ENCODE measurements at regions not wholly inside any gene's neighbourhood (a gene's known extent, or its start where the extent isn't known, plus 50 kb on each side); places are given as distances from the start of the nearest gene placed in this dataset.
"Not testable (repeated sequence)": the region's sequence is repeated elsewhere in the genome, so short reads cannot be mapped to it uniquely, and the experiment has no call there.

DNA sequence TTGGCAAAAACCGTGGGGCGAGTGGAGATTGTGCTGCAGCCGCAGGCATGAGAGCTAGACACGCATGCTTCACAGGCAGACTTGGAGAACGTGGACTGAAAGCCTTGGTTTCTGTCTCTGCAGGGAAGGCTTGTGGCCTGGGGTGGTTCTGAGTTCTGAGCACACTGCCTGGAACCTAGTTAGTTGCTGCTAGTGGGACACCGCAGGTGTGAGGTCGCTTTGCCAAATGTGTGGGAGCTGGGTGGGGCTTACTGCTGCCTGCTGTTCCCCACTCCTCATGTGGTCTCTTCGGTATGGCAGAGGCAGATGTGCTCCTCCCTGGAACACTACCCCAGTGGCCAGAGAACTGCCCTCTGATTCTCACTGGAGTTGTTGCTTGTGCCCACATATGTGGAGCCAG lies 484.0 kb downstream of the MMUT start:
- Histone ChIP-seq H3K27me3 (ENCODE audit: insufficient read depth, low read length) (no peaks in the 10 kb centered on the region), H3K4me3 (ENCODE audit: low read depth, low read length) (no peak overlapping the region), H3K27ac (ENCODE audit: low read depth, low read length) (no peak overlapping the region), H3K4me1 (ENCODE audit: control insufficient read depth, insufficient read depth, low read length, unreplicated experiment) (no peaks in the 10 kb centered on the region), H3K36me3 (ENCODE audit: insufficient read depth, low read length) (no peaks in the 10 kb centered on the region), H2AFZ (ENCODE audit: low read length, unreplicated experiment) (no peak overlapping the region), H3K79me2 (ENCODE audit: control insufficient read depth, insufficient read depth, low read length, unreplicated experiment) (no peaks in the 10 kb centered on the region)

DNA sequence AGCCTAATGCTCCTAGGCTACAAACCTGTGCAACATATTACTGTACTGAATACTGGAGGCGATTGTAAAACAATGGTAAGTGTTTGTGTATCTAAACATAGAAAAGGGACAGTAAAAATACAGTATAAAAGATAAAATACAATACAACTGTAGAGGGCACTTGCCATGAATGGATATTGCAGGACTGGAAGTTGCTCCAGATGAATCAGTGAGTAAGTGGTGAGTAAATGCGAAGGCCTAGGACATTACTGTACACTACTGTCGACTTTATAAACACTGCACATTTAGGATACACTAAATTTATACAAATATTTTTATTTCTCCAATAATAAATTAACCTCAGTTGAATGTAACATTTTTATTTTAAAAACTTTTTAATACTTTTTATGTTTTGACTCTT lies 485.0 kb downstream of the MMUT start:
- H3K4me1 ChIP-seq (ENCODE audit: control insufficient read depth, insufficient read depth, low read length, unreplicated experiment) = no peaks in the 10 kb centered on the region
- no peaks in the 10 kb centered on the region for H3K79me2 ChIP-seq (ENCODE audit: control insufficient read depth, insufficient read depth, low read length, unreplicated experiment)
- H3K27ac ChIP-seq (ENCODE audit: low read depth, low read length) = no peak overlapping the region
- H2AFZ ChIP-seq (ENCODE audit: low read length, unreplicated experiment) = no peak overlapping the region
- no peaks in the 10 kb centered on the region for H3K27me3 ChIP-seq (ENCODE audit: insufficient read depth, low read length)
- H3K4me3 ChIP-seq (ENCODE audit: low read depth, low read length) = no peak overlapping the region
- no peaks in the 10 kb centered on the region for H3K36me3 ChIP-seq (ENCODE audit: insufficient read depth, low read length)

DNA sequence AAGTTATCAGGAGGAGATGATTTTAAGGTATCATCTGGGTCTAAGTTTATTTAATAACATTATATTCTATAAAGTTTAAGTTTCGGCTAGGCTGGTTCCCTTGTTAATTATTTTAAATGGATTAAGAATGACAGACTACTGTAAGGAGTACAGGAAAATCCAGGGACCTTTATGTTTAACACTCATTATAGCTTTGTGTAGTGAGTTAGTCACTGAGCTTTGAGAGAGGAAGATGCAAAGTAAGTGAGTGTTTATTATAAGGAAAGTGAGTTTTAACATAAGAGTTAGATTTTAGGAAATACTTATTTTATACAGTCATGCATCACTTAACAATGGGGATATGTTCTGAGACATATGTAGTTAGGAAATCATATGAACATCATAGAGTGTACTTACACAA lies 485.5 kb downstream of the MMUT start:
- Histone ChIP-seq H3K4me3 (ENCODE audit: low read depth, low read length) (no peak overlapping the region), H2AFZ (ENCODE audit: low read length, unreplicated experiment) (no peak overlapping the region), H3K4me1 (ENCODE audit: control insufficient read depth, insufficient read depth, low read length, unreplicated experiment) (no peaks in the 10 kb centered on the region), H3K27ac (ENCODE audit: low read depth, low read length) (no peak overlapping the region), H3K27me3 (ENCODE audit: insufficient read depth, low read length) (no peaks in the 10 kb centered on the region), H3K36me3 (ENCODE audit: insufficient read depth, low read length) (no peaks in the 10 kb centered on the region), H3K79me2 (ENCODE audit: control insufficient read depth, insufficient read depth, low read length, unreplicated experiment) (no peaks in the 10 kb centered on the region)

DNA sequence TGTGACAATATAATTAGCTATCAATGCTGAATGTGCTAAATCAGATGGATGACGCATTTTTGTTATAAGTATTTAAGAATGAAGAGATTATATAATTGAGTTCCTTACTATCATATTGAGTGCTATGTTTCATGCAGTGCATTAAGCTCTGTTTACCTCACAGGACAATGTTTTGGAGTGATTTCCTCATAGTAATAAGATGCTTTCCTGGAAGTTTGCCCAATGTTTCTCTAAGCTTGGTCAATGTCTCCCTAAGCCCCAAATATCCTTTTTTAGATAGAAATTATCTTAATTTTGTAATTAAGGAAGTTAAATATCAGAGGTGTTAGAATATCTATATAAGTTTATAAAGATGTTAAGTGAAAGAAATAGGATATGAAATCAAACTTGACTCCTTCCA lies 489.6 kb downstream of the MMUT start:
- H3K79me2 ChIP-seq (ENCODE audit: control insufficient read depth, insufficient read depth, low read length, unreplicated experiment) = no peaks in the 10 kb centered on the region
- H3K4me3 ChIP-seq (ENCODE audit: low read depth, low read length) = no peak overlapping the region
- H3K27me3 ChIP-seq (ENCODE audit: insufficient read depth, low read length) = no peaks in the 10 kb centered on the region
- no peaks in the 10 kb centered on the region for H3K4me1 ChIP-seq (ENCODE audit: control insufficient read depth, insufficient read depth, low read length, unreplicated experiment)
- no peaks in the 10 kb centered on the region for H3K36me3 ChIP-seq (ENCODE audit: insufficient read depth, low read length)
- no peak overlapping the region for H2AFZ ChIP-seq (ENCODE audit: low read length, unreplicated experiment)
- H3K27ac ChIP-seq (ENCODE audit: low read depth, low read length) = no peak overlapping the region

DNA sequence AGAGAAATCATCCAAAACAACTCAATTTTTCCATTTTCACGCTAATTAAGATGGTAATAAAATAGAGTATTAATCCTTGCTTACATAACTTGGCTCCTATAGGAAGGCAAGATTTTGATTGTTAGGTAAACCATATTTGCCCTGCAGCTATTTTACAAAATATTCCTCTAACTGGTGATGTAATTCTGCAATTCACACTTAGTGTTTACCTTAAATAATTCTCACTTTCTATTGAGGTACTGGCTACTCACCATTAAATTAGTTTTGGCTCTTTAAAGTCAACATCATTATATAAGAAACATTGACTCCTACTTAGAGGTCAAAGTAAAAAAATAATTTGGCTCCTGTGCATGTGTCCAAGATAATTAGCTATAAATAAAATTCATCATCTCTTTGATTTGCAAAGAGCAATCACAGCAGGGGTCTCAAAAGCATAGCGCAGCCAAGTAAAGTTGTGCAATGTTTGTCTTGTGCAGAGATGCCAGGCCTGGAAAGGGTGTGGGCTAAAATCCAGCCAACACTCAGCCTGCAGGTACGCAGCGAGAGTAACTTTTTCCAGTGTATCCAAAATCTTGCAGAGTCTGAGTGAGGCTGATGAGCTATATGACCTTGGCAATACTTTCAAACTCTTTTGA lies 501.2 kb downstream of the MMUT start:
- Histone ChIP-seq H3K27me3 (ENCODE audit: insufficient read depth, low read length) (no peaks in the 10 kb centered on the region), H3K4me3 (ENCODE audit: low read depth, low read length) (no peak overlapping the region), H3K4me1 (ENCODE audit: control insufficient read depth, insufficient read depth, low read length, unreplicated experiment) (peaks cover 11% of the 10 kb centered on the region), H3K27ac (ENCODE audit: low read depth, low read length) (no peak overlapping the region), H2AFZ (ENCODE audit: low read length, unreplicated experiment) (no peak overlapping the region), H3K79me2 (ENCODE audit: control insufficient read depth, insufficient read depth, low read length, unreplicated experiment) (no peaks in the 10 kb centered on the region), H3K36me3 (ENCODE audit: insufficient read depth, low read length) (no peaks in the 10 kb centered on the region)

DNA sequence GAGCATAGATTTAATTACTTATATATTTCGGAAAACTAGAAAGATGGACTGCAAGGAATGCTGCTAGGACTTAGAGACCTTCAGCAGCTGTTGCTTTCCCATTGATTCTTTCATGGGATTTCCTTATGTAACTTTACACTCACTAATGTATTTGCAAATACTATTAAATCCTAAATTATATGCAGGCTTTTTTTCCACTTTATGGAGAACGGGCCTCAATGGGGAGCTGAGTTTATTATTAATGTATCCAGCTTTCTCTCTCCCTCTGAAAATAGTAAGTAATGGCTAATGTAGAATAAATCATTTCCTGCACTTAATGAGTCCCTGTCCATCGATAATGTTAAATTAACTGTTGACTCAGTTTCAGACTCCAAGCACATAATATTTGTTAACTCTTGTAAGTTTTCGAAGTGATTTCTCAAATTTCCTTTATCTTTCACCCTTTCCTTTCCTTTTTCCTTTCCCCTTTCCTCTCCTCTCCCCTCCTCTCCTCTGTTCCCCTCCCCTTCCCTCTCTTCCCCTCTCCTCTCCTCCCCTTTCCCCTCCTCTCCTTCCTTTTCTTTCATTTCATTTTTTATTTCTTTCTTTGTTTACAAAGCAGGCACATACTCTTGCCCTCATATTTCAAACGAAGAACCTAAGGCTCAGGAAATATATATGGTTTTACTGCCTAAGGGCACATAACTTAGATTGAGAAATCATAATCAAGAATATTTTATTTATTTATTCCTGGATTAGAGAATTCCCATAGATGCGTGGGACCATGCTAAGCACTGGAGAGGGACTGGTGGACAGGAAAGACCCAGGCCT lies 503.6 kb downstream of the MMUT start:
- H2AFZ ChIP-seq (ENCODE audit: low read length, unreplicated experiment) = peak overlapping the region; percentile 17
- H3K4me3 ChIP-seq (ENCODE audit: low read depth, low read length) = no peak overlapping the region
- H3K36me3 ChIP-seq (ENCODE audit: insufficient read depth, low read length) = no peaks in the 10 kb centered on the region
- no peaks in the 10 kb centered on the region for H3K27me3 ChIP-seq (ENCODE audit: insufficient read depth, low read length)
- no peaks in the 10 kb centered on the region for H3K79me2 ChIP-seq (ENCODE audit: control insufficient read depth, insufficient read depth, low read length, unreplicated experiment)
- peaks cover 11% of the 10 kb centered on the region for H3K4me1 ChIP-seq (ENCODE audit: control insufficient read depth, insufficient read depth, low read length, unreplicated experiment)
- H3K27ac ChIP-seq (ENCODE audit: low read depth, low read length) = no peak overlapping the region

DNA sequence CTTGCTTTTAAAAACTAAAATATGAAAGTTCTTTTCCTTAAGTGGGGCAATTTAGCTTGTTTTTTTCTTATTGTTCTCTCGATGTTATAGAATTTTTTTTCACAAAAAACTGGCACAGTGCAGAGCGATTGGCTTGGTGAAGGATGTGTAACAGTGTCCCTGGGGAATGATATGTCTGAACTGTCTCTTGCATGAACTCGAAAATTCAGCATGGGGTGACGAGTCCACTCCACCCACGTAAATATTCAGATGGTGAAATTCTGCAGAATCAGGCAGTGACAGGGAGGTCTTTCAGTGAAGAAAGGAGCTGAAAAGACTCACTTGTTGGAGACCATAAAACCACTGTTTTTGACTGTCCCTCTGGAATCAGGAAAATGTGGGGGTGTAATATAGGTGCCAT lies 505.3 kb downstream of the MMUT start:
- no peaks in the 10 kb centered on the region for H3K79me2 ChIP-seq (ENCODE audit: control insufficient read depth, insufficient read depth, low read length, unreplicated experiment)
- H3K4me3 ChIP-seq (ENCODE audit: low read depth, low read length) = no peak overlapping the region
- peak overlapping the region; percentile 48 for H2AFZ ChIP-seq (ENCODE audit: low read length, unreplicated experiment)
- no peaks in the 10 kb centered on the region for H3K36me3 ChIP-seq (ENCODE audit: insufficient read depth, low read length)
- H3K4me1 ChIP-seq (ENCODE audit: control insufficient read depth, insufficient read depth, low read length, unreplicated experiment) = peaks cover 11% of the 10 kb centered on the region
- no peak overlapping the region for H3K27ac ChIP-seq (ENCODE audit: low read depth, low read length)
- H3K27me3 ChIP-seq (ENCODE audit: insufficient read depth, low read length) = no peaks in the 10 kb centered on the region

DNA sequence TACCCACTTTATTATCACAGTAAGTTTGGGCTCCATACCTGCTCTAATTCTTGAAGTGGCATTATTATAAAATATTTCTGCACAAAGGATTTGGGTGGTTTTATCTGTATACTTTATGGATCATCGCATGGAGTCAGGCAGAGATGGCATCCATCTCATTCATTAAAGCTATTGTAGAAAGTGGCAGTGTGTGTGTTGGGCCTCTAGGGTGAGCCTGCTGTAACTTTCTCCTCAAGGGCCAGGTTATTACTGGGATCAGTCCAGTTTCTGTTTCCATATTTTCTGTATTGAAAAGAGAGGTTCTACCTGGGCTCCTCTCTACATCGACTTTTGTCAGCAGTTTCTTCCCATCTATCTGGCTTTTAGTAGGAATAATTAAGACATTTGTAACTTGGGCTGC lies 511.1 kb downstream of the MMUT start:
- Histone ChIP-seq H3K79me2 (ENCODE audit: control insufficient read depth, insufficient read depth, low read length, unreplicated experiment) (no peaks in the 10 kb centered on the region), H3K27ac (ENCODE audit: low read depth, low read length) (no peak overlapping the region), H3K4me3 (ENCODE audit: low read depth, low read length) (no peak overlapping the region)

DNA sequence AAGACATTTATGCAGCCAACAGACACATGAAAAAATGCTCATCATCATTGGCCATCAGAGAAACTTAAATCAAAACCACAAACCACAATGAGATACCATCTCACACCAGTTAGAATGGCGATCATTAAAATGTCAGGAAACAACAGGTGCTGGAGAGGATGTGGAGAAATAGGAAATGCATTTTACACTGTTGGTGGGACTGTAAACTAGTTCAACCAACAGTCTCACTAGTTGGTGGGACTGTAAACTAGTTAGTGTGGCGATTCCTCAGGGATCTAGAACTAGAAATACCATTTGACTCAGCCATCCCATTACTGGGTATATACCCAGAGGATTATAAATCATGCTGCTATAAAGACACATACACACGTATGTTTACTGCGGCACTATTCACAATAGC lies 518.8 kb downstream of the MMUT start:
- H3K4me1 ChIP-seq (ENCODE audit: control insufficient read depth, insufficient read depth, low read length, unreplicated experiment); H3K79me2 ChIP-seq (ENCODE audit: control insufficient read depth, insufficient read depth, low read length, unreplicated experiment); H2AFZ ChIP-seq (ENCODE audit: low read length, unreplicated experiment); H3K36me3 ChIP-seq (ENCODE audit: insufficient read depth, low read length); H3K4me3 ChIP-seq (ENCODE audit: low read depth, low read length); H3K27me3 ChIP-seq (ENCODE audit: insufficient read depth, low read length); H3K27ac ChIP-seq (ENCODE audit: low read depth, low read length): not testable (repeated sequence)

More for the DNA sequence above, 511.1 kb downstream of the MMUT start:
- H3K36me3 ChIP-seq (ENCODE audit: insufficient read depth, low read length) = no peaks in the 10 kb centered on the region
- no peaks in the 10 kb centered on the region for H3K4me1 ChIP-seq (ENCODE audit: control insufficient read depth, insufficient read depth, low read length, unreplicated experiment)
- no peak overlapping the region for H2AFZ ChIP-seq (ENCODE audit: low read length, unreplicated experiment)
- H3K27me3 ChIP-seq (ENCODE audit: insufficient read depth, low read length) = no peaks in the 10 kb centered on the region

DNA sequence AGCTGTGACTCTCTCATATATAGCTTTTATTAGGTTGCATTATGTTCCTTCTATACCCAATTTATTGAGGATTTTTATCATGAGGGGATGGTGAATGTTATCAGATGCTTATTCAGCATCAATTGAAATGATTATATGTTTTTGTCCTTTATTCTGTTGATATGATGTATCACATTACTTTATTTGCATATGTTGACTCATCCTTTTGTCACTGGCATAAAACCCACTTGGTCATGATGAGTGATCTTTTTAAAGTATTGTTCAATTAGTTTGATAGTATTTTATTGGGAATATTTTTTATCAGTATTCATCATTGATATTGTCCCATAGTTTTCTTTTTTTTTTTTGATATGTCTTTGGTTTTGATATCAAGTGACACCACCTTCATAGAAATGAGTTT lies 529.9 kb downstream of the MMUT start:
- no peaks in the 10 kb centered on the region for H3K4me1 ChIP-seq (ENCODE audit: control insufficient read depth, insufficient read depth, low read length, unreplicated experiment)
- H3K27ac ChIP-seq (ENCODE audit: low read depth, low read length) = no peak overlapping the region
- no peaks in the 10 kb centered on the region for H3K27me3 ChIP-seq (ENCODE audit: insufficient read depth, low read length)
- no peak overlapping the region for H2AFZ ChIP-seq (ENCODE audit: low read length, unreplicated experiment)
- no peak overlapping the region for H3K4me3 ChIP-seq (ENCODE audit: low read depth, low read length)
- H3K36me3 ChIP-seq (ENCODE audit: insufficient read depth, low read length) = no peaks in the 10 kb centered on the region; the same call in 1 of the 2 replicates
- no peaks in the 10 kb centered on the region for H3K79me2 ChIP-seq (ENCODE audit: control insufficient read depth, insufficient read depth, low read length, unreplicated experiment)

DNA sequence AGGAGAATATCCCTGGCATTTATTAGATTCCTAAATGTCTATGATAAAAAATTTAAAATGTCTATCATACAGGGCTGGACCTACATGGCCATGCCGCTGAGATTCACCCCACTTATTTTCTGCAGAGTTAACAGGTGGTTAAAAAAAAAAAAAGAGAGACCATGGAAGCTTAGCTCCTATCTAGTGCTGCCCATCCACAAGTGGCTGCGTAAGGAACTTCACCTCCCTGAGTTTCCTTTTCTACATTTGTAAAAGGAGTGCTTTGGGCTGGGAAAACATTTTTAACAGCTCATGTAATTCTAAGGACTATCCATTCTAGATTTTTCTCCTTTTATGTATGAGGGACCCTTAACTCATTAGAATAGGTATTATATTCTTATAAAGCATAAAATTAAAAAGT lies 534.1 kb downstream of the MMUT start:
- Histone ChIP-seq H3K36me3 (ENCODE audit: insufficient read depth, low read length) (no peaks in the 10 kb centered on the region), H3K4me1 (ENCODE audit: control insufficient read depth, insufficient read depth, low read length, unreplicated experiment) (no peaks in the 10 kb centered on the region), H3K27ac (ENCODE audit: low read depth, low read length) (no peak overlapping the region), H2AFZ (ENCODE audit: low read length, unreplicated experiment) (no peak overlapping the region), H3K4me3 (ENCODE audit: low read depth, low read length) (no peak overlapping the region), H3K79me2 (ENCODE audit: control insufficient read depth, insufficient read depth, low read length, unreplicated experiment) (no peaks in the 10 kb centered on the region), H3K27me3 (ENCODE audit: insufficient read depth, low read length) (no peaks in the 10 kb centered on the region)

Measured in ACC112 (cell line).